IPS-18a (cell line): ENCODE measurements at regions not wholly inside any gene's neighbourhood (a gene's known extent, or its start where the extent isn't known, plus 50 kb on each side); places are given as distances from the start of the nearest gene placed in this dataset.

ENCODE experiments used
- H3K27ac ChIP-seq: one replicate; pipeline ENCODE4 v1.5.1; 2013; ENCODE audit warnings: low read length
- H3K27me3 ChIP-seq: one replicate; pipeline ENCODE4 v1.6.1; 2013; ENCODE audit warnings: mild to moderate bottlenecking, low read length; ENCODE audit not compliant: control insufficient read depth, insufficient read depth
- H3K36me3 ChIP-seq: one replicate; pipeline ENCODE4 v1.6.1; 2013; ENCODE audit warnings: low read depth, low read length; ENCODE audit not compliant: control insufficient read depth
- H3K4me1 ChIP-seq: one replicate; pipeline ENCODE4 v1.6.1; 2013; ENCODE audit warnings: low read depth, low read length; ENCODE audit not compliant: control insufficient read depth
- H3K4me3 ChIP-seq: one replicate; pipeline ENCODE4 v1.5.1; 2013; ENCODE audit warnings: low read length
- H3K9ac ChIP-seq: one replicate; pipeline ENCODE4 v1.6.1; 2013; ENCODE audit warnings: mild to moderate bottlenecking, low read length, moderate library complexity
- H3K9me3 ChIP-seq: one replicate; pipeline ENCODE4 v1.6.1; 2013; ENCODE audit warnings: low read depth, low read length; ENCODE audit not compliant: control insufficient read depth

GRCh38 chr6:56751604-56752003 lies 108.9 kb upstream of the DST start:
- Histone ChIP-seq H3K27ac (peak overlapping the region; percentile 6), H3K4me1 (peaks cover 54% of the 10 kb centered on the region)

GRCh38 chr6:56750686-56751085 lies 108.0 kb upstream of the DST start:
- H3K9ac ChIP-seq, result no peak overlapping the region
- H3K27ac ChIP-seq, result no peak overlapping the region
- no peaks in the 10 kb centered on the region for H3K9me3 ChIP-seq

More at GRCh38 chr6:56751604-56752003, 108.9 kb upstream of the DST start:
- H3K36me3 ChIP-seq, result no peaks in the 10 kb centered on the region
- H3K9me3 ChIP-seq, result no peaks in the 10 kb centered on the region
- H3K9ac ChIP-seq, result peak overlapping the region; percentile 12
- H3K27me3 ChIP-seq, result no peaks in the 10 kb centered on the region
- no peak overlapping the region for H3K4me3 ChIP-seq

GRCh38 chr6:56749632-56750151 lies 107.0 kb upstream of the DST start:
- H3K4me3 ChIP-seq, result no peak overlapping the region
- H3K27ac ChIP-seq, result no peak overlapping the region
- H3K9me3 ChIP-seq, result no peaks in the 10 kb centered on the region
- no peaks in the 10 kb centered on the region for H3K27me3 ChIP-seq
- no peaks in the 10 kb centered on the region for H3K36me3 ChIP-seq
- peaks cover 52% of the 10 kb centered on the region for H3K4me1 ChIP-seq
- H3K9ac ChIP-seq, result no peak overlapping the region

More at GRCh38 chr6:56750686-56751085, 108.0 kb upstream of the DST start:
- no peaks in the 10 kb centered on the region for H3K27me3 ChIP-seq
- H3K4me3 ChIP-seq, result no peak overlapping the region
- H3K4me1 ChIP-seq, result peaks cover 48% of the 10 kb centered on the region
- H3K36me3 ChIP-seq, result no peaks in the 10 kb centered on the region

GRCh38 chr6:56746767-56747504 lies 104.2 kb upstream of the DST start:
- Histone ChIP-seq H3K27me3 (no peaks in the 10 kb centered on the region), H3K4me1 (peaks cover 52% of the 10 kb centered on the region), H3K9ac (no peak overlapping the region), H3K9me3 (no peaks in the 10 kb centered on the region), H3K27ac (no peak overlapping the region), H3K4me3 (no peak overlapping the region), H3K36me3 (no peaks in the 10 kb centered on the region)

GRCh38 chr6:56745971-56746370 lies 103.3 kb upstream of the DST start:
- Histone ChIP-seq H3K27ac (no peak overlapping the region), H3K9ac (no peak overlapping the region), H3K9me3 (no peaks in the 10 kb centered on the region), H3K36me3 (no peaks in the 10 kb centered on the region), H3K4me1 (peaks cover 51% of the 10 kb centered on the region), H3K27me3 (no peaks in the 10 kb centered on the region), H3K4me3 (no peak overlapping the region)

GRCh38 chr6:56745081-56745480 lies 102.4 kb upstream of the DST start:
- no peak overlapping the region for H3K4me3 ChIP-seq
- H3K27me3 ChIP-seq, result no peaks in the 10 kb centered on the region
- H3K4me1 ChIP-seq, result peaks cover 43% of the 10 kb centered on the region
- H3K9me3 ChIP-seq, result no peaks in the 10 kb centered on the region
- no peak overlapping the region for H3K27ac ChIP-seq
- H3K9ac ChIP-seq, result no peak overlapping the region
- no peaks in the 10 kb centered on the region for H3K36me3 ChIP-seq

GRCh38 chr6:56744528-56744927 lies 101.8 kb upstream of the DST start:
- H3K27me3 ChIP-seq, result no peaks in the 10 kb centered on the region
- H3K9ac ChIP-seq, result no peak overlapping the region
- peaks cover 41% of the 10 kb centered on the region for H3K4me1 ChIP-seq
- no peak overlapping the region for H3K4me3 ChIP-seq
- no peak overlapping the region for H3K27ac ChIP-seq
- no peaks in the 10 kb centered on the region for H3K9me3 ChIP-seq
- H3K36me3 ChIP-seq, result no peaks in the 10 kb centered on the region

GRCh38 chr6:56742122-56742791 lies 99.6 kb upstream of the DST start:
- no peaks in the 10 kb centered on the region for H3K36me3 ChIP-seq
- no peaks in the 10 kb centered on the region for H3K9me3 ChIP-seq
- H3K9ac ChIP-seq, result no peak overlapping the region
- peaks cover 37% of the 10 kb centered on the region for H3K4me1 ChIP-seq
- H3K27me3 ChIP-seq, result no peaks in the 10 kb centered on the region
- no peak overlapping the region for H3K4me3 ChIP-seq
- H3K27ac ChIP-seq, result no peak overlapping the region

- Histone ChIP-seq H3K27me3 (no peaks in the 10 kb centered on the region), H3K9ac (no peak overlapping the region), H3K9me3 (no peaks in the 10 kb centered on the region), H3K27ac (no peak overlapping the region), H3K4me3 (no peak overlapping the region), H3K36me3 (no peaks in the 10 kb centered on the region), H3K4me1 (peaks cover 30% of the 10 kb centered on the region)
Measured at GRCh38 chr6:56741472-56741871, 98.8 kb upstream of the DST start.

- H3K27ac ChIP-seq, result no peak overlapping the region
- H3K9me3 ChIP-seq, result no peaks in the 10 kb centered on the region
- H3K4me1 ChIP-seq, result peaks cover 30% of the 10 kb centered on the region
- no peak overlapping the region for H3K4me3 ChIP-seq
- no peak overlapping the region for H3K9ac ChIP-seq
- no peaks in the 10 kb centered on the region for H3K27me3 ChIP-seq
- no peaks in the 10 kb centered on the region for H3K36me3 ChIP-seq
Measured at GRCh38 chr6:56739836-56740815, 97.4 kb upstream of the DST start.

GRCh38 chr6:56736804-56737203 lies 94.1 kb upstream of the DST start:
- no peak overlapping the region for H3K9ac ChIP-seq
- H3K36me3 ChIP-seq, result no peaks in the 10 kb centered on the region
- no peak overlapping the region for H3K4me3 ChIP-seq
- peaks cover 8% of the 10 kb centered on the region for H3K4me1 ChIP-seq
- no peak overlapping the region for H3K27ac ChIP-seq
- H3K27me3 ChIP-seq, result no peaks in the 10 kb centered on the region
- H3K9me3 ChIP-seq, result no peaks in the 10 kb centered on the region
